ENCODE measurements at regions not wholly inside any gene's neighbourhood (a gene's known extent, or its start where the extent isn't known, plus 50 kb on each side); places are given as distances from the start of the nearest gene placed in this dataset.

- TF ChIP-seq POLR2AphosphoS5 (IDR thresholded peaks at IDR 0.05) (no peak), CTCF (IDR thresholded peaks at IDR 0.05) (no peak), EP300 (IDR thresholded peaks at IDR 0.05; ENCODE audit: low read depth) (no peak), POLR2A (IDR thresholded peaks at IDR 0.05) (no peak)
Measured at GRCh38 chr16:85362443-85362842, 250.2 kb upstream of the CIBAR2 start.
